NCI-H2107 treated with DMSO at 0.1 percent for 48 hours (cell line): ENCODE measurements at regions not wholly inside any gene's neighbourhood (a gene's known extent, or its start where the extent isn't known, plus 50 kb on each side); places are given as distances from the start of the nearest gene placed in this dataset.
"Not testable (repeated sequence)": the region's sequence is repeated elsewhere in the genome, so short reads cannot be mapped to it uniquely, and the experiment has no call there.

Experiments used
- DNase-seq: peaks from one replicate; lab custom pipeline; 2025; ENCODE audit not compliant: unreplicated experiment; lab: John Stamatoyannopoulos, UW

DNA sequence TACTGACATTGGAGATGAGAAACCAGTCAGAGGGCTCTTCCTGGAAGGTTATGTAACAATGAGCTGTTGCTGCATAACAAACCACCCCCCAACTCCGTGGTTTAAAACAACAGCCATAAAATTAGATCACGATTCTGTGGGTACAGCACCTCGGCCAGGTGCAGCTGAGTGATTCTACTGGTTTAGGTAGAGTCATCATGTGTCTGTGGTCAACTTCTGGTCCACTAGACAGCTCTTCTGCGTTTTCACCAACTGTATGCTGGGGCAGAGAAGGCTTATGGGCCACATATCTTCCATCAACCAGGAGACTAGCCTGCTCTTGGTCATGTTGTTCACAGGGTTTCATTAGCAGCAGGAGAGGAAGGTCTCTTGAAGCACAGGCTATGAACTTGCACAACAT, 585.5 kb downstream of the KCTD12 start:
- no peak for DNase-seq

DNA sequence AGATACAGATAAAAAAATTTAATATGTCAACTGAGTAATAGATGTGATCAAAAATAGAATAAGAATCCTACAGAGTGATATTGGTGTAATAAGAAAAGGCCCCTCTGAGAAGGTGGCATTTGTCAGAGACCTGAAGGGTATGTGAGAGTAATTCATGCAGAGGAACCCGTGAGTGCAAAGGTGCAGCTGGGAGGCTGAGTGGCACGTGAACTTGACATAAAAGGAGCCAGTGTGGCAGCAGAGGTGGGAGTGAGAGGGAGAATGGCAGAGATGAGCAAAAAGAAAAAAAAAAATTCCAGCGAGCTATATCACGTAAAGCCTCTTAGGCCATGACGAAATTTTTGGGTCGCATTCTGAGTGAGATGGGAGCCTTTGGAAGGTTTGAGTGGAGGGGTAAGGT, 588.9 kb downstream of the KCTD12 start:
- no peak for DNase-seq

DNA sequence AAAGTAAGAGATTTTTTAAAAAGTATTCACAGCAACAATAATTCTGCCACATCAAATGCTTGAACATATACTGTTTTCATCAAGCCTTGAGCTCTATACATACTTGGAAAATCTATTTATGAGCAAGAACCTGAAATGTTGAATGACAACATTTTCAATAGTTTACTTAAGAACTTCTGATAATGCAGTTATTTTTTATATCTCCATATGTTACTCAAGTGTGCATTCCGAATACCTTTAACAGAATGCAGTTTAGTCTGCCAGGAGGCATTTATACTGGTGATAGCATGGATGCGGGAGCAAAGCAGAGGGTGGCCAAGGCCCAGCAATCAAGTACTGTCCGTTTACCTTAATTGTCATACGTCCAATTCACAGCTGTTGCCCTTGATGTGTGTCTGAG, 589.5 kb downstream of the KCTD12 start:
- no peak for DNase-seq

DNA sequence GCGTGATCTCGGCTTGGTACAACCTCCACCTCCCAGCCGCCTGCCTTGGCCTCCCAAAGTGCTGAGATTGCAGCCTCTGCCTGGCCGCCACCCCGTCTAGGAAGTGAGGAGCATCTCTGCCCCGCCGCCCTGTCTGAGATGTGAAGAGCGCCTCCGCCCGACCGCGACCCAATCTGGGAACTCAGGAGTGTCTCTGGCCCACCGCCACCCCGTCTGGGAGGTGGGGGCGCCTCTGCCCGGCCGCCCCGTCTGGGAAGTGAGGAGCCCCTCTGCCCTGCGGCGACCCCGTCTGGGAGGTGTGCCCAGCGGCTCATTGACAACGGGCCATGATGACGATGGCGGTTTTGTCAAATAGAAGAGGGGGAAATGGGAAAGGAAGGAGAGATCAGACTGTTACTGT, 591.2 kb downstream of the KCTD12 start:
- DNase-seq, result not testable (repeated sequence)

DNA sequence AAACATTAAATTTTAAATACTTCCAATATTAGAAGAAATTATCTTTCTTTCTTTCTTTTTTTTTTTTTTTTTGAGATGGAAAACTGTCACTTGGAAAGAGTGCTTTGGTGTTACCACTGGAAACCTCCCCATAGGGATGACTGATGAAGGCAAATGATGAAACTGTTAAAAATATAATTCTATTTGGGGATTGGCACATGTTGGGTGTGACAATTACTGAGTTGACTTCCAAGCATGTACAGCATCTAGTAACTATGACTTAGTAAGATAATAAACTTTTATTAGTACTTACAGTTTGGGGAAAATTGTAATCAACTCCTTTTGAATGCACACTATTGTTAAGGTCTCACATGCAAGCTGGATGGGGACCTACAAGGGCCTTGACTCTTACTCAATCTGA, 592.5 kb downstream of the KCTD12 start:
- no peak for DNase-seq

DNA sequence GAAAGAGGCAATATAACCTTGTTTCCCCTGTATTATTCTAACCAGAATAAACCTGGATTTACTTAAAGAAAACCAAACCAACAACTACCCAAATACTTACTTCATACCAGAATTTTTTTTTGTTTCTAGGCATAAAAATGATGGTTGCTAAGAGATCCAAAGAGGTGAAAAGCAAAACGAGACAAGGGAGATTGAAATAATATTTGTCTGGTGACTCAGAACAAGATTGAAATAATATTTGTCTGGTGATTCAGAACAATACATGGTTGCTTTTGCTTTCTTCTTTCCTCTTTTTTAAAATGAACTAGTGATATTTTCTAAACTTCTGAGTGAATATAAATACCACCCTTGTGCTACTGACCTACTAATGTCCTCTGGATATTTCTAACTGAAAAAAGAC, 592.9 kb downstream of the KCTD12 start:
- no peak for DNase-seq

DNA sequence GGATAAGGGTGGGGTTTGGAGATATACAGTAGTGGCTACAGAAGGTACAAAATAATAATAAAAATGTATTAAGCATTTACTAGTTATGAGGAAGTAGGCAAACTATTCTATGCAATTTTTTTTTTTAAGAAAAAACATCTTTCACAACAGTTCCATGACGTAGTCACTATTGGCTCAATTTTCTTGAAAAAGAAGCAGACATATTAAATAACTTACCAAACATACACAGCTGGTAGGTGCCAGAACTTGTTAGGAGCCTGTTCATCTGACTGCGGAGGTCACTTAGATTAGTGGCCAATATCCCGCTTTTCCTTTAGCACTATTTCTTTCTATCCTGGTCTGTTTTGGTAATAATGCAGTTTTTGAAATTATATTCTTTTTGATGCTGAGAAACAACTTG, 593.5 kb downstream of the KCTD12 start:
- DNase-seq, result no peak

DNA sequence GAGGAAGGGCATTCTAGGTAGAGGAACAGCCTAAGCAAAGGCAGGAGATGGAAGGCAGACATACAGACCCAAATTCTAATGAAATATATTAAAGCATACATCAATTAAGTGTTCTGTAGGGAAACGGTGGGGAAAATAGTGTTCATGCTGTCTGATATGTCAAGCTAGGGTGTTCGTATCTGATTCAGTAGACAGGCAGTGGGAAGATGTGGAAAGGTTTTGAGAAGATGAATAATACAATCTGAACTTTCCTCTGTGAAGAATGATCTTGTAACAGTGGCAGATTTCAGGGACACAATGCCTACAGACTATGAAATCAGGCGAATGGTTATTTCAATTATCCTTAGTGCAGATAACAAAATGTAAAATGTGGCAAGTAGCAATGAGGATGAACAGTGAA, 594.2 kb downstream of the KCTD12 start:
- no peak for DNase-seq

DNA sequence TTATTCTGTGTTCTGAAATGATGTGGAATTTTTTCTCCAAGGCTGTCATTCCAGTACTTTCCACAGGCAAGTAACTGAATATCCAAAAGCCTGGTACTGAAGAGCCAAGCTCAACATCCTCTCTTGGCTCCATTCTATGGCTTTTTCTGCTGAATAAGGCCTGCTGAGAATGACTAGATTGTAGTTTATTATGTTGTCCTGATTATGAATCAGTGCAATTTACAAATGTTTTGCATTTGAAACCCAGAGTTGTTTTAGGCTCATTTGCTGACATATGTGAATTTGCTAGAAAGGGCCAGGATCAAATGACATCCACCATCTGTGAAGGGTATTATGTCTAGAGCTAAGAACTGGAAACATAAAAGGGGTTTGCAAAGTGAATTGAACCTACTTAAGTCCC, 596.6 kb downstream of the KCTD12 start:
- no peak for DNase-seq

DNA sequence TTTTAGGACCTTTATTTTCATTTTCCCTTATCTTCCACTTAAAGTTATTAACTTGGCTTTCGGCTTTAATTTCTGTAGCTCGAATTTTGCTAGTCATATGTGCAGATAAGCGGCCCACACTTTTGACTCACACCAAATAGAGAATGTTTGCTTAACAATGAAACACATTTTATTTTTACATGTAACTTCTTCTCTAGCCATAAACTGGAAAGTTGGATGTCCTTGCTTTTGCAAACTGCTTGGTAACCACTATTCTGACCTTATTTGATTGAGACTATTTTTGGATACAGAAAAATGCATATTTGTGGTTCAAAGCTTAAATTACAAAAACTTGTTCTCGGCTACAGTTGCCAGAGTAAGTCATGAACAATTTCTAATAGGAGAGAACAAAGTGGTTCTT, 600.0 kb downstream of the KCTD12 start:
- DNase-seq, result no peak

DNA sequence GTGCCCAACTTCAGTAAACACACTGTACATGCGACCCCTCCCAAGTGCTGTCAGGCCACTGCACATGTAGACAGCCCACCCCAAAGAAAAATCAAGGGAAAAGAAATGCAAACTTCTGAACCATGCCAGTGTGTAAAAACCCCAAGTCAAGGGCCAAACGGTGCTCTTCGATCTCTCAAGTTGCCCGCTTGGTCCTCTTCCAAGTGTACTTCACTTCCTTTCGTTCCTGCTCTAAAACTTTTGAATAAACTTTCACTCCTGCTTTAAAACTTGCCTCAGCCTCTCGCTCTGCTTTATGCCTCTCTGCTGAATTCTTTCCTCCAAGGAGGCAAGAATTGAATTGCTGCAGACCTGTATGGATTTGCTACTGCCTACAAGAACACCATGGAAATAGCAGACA, 600.7 kb downstream of the KCTD12 start:
- no peak for DNase-seq

DNA sequence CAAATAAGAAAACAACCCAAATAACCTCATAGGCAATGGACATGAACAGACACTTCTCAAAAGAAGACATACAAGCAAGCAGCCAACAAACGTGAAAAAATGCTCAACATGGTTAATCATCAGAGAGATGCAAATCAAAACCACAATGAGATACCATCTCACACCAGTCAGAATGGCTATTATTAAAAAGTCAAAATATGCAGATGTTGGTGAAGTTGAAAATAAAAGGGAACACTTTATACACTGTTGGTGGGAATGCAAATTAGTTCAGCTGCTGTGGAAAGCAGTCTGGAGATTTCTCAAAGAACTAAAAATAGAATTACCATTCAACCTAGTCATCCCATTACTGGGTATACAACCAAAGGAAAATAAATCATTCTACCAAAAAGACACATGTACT, 606.4 kb downstream of the KCTD12 start:
- DNase-seq, result not testable (repeated sequence)

DNA sequence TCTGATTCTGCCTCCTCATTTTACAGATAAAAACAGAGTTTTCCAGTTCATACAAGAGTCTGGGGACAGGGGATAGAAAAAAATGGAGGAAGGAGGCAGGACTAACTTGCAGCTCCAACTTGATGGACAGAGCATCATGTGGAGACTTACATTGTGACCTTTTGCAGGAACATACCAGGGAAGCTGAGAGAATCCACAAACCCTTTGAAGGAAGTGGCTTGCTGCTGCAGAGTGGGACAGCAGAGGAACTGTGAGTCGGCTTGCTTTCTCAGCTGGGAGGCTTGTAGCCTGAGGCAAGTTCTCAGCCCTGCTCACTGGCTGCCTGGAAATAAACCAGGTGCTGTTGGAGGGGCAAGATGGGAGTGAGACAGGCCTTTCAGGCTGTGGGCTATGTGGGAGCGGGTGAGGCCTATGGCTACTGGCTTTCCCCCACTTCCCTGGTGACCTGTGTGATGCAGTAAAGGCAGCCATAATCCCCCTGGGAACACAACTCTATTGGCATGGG, 614.4 kb downstream of the KCTD12 start:
- no peak for DNase-seq

DNA sequence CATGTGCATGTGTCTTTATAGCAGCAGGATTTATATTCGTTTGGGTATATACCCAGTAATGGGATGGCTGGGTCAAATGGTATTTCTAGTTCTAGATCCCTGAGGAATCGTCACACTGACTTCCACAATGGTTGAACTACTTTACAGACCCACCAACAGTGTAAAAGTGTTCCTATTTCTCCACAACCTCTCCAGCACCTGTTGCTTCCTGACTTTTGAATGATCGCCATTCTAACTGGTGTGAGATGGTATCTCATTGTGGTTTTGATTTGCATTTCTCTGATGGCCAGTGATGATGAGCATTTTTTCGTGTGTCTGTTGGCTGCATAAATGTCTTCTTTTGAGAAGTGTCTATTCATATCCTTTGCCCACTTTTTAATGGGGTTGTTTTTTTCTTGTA, 617.9 kb downstream of the KCTD12 start:
- DNase-seq, result not testable (repeated sequence)

DNA sequence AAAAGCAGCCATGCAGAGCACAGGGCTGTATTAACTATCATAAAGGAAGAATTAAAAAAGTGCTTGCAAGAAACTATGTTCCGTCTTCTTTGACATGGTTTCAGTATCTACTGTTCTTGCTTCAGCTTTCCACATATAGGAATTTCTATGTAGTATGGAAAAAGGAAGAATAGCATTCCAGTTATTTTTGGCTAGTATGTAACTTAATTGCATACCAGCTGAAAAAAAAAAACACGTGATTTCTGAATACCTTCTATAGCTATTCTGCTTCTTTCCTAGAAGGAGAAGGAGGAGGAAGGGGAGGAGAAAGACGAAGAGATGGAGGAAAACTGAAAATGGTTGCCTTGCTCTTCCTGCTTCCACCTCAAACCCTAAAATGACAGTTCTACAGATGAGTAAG, 619.0 kb downstream of the KCTD12 start:
- DNase-seq, result no peak

DNA sequence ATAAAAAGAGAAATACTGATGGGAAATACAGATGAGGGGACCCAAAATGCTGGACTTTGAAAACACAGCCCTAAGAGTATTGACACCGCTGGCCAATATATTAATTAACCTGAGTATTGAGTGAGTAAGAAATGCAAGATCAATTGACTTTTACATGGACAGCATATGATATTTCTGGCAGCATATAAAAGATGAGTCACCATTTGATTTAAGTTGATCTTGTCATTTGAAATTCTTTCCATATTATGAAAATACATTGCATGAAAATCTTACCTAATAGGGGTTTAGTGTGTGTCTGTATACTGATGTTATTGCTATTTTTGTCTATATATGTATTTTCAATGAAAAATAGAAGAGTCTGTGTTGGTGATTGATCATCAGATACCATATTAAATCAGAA, 619.6 kb downstream of the KCTD12 start:
- DNase-seq, result no peak

DNA sequence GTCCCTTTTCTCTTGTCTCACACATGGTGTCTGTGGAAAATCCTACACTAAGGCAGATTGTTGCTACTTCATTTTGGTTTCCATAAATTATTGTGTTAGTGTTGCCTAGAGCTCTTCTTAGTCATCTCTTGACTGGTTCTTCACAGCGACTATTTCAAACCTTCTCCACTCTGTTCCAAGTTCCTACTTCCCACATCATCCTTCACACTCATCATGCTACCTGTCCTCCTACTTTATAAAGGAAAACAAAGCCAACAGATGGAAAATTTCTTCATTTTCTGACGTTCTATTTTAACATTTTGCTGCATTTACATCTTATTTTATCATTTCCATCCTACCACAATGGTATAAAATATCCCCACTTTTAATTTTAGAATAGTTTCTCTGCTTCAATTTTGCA, 614.1 kb downstream of the LMO7 start:
- DNase-seq, result no peak

DNA sequence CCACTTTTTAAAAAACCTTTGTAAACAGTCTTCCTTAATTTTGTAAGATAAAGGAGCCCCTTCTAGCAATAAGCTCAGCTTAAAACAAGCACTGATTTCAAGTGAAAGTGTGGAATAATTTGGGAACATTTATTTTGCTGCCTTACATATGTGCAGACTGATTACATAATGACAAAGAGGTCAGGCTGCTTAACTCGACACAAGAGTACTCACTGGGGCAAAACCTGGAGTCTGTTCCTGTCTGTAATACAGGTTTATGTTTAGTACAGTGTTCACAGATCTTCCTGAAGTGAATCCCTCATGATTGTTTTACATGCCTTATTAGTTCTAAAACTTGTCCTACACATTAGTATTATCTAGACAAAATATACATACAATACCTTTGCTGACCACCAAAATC, 609.8 kb downstream of the LMO7 start:
- DNase-seq, result no peak

DNA sequence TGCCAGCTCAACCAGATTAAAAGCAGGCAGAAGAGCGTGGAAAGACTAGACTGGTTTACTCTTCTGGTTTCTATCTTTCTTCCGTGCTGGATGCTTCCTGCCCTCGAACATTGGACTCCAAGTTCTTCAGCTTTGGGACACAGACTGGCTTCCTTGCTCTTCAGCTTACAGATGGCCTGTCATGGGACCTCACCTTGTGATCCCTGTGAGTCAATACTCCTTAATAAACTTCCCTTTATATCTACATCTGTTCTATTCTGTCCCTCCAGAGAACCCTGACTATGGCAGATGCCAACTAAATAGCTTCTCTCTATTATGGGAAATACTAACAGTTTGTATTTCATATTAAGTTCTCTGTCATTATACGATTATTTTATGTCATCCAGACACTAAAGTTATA, 609.1 kb downstream of the LMO7 start:
- DNase-seq, result no peak

DNA sequence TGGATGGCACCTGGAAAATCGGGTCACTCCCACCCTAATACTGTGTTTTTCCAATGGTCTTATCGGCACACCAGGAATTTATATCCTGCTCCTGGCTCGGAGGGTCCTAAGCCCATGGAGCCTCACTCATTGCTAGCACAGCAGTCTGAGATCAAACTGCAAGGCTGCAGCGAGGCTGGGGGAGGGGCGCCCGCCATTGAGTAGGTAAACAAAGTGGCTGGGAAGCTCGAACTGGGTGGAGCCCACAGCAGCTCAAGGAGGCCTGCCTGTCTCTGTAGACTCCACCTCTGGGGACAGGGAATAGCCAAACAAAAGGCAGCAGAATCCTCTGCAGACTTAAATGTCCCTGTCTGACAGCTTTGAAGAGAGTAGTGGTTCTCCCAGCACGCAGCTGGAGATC, 607.0 kb downstream of the LMO7 start:
- DNase-seq, result not testable (repeated sequence)

DNA sequence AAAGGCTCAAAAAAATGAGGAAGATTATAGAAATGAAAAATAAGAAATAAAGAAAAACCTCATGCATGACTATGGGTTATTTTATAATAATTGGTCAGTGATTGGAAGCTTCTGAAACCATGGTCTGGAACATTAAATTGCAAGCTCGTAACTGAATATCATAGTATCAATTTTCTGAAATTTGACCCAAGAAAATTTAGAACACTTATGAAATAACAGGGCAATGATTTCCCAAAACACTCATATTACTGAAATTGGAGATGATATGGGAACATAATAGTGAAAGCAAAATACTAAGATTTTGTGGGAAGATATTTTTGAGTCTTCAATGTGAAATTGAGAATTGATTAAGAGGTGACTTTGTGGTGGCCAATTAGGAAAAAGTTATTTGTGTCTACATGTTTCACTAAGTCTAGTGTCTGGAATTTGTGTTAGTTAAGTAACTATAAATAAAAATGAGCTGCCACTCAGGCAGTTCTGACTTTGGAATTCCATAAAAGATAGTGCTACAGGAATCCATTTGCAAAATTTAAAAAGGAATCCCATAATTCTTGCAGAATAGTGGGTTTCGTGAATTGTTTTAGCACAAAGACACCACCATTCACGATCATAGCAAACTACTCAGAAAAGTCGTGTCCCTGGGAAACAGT, 603.0 kb downstream of the LMO7 start:
- DNase-seq, result no peak

DNA sequence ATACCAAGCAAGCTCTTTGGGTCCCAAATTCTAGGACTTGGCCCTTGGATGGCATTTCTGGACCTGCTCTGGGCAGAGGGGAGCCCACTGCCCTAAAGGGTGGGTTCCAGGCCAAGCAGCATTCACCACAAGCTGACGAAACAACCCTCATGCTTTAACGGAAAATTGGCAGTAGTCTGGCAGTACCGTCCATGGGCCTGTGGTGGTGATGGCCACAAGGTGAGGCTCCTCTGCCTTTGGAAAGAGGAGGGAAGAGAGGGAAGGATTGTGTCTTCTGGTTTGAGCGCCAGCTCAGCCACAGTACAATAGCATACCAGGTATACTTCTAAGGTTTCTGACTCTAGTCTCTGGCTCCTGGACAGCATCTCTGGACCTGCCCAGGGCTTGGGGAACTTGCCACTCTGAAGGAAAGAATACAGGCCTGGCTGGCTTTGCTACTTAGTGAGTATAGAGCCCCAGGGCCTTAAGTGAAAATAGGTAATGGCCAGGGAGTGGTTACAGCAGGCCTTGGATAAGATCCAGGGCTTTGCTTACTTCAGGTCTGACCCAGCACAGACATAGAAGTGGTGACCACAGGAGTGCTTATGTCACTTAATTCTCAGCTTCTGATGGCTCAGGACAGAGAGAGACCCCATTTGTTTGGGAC, 595.5 kb downstream of the LMO7 start:
- DNase-seq, result no peak

DNA sequence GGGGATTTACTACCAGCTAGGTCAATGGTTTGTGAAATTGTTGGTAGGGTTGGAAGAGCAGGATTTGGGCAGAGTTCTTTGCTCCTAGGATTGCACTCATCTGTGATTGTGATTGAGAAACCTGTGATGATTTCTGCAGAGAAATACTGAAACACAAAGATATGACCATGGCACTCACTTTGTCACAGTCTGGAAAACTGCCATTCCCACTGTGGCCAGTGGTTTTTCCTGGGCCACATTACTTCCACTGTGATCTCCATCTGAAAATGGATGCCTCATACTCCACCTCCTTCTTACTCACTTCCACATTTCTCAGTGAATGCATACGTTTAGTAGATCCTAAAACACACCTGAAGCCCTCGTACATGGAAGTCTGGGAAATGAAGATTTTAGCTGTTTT, 593.2 kb downstream of the LMO7 start:
- no peak for DNase-seq
